NCI-H69 (cell line): ENCODE measurements at regions not wholly inside any gene's neighbourhood (a gene's known extent, or its start where the extent isn't known, plus 50 kb on each side); places are given as distances from the start of the nearest gene placed in this dataset.
A peak's percentile ranks its signal among the peaks of the same experiment; 100 is the strongest.
"Not testable (repeated sequence)": the region's sequence is repeated elsewhere in the genome, so short reads cannot be mapped to it uniquely, and the experiment has no call there.

Experiments used
- DNase-seq: peaks from one replicate; lab custom pipeline; 2025; lab: John Stamatoyannopoulos, UW

- DNase-seq = peak; percentile 79
Measured at GRCh38 chr20:17873410-17874270, 95.0 kb downstream of the SNX5 start.

- DNase-seq = no peak
Measured at GRCh38 chr20:17872959-17873358, 95.6 kb downstream of the SNX5 start.

DNA sequence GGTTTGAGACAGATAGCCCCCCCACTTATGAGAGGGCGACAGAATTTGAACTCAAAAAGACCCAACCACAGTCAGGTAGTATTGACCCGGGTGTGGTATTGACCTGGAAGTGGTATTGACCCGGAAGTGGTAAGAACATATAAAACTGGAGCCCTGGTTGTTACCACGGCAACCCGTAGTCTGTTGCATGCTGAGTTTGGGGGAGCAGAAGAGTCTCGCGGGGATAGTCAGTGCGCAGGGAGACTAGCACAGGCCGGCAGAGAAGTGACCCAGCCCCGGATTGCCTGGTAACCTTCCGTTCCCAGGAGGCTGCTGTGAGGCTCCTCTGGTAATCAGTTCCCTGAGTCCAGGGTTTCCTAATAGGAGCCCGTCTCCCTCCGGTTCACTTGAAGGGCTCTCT, 96.2 kb downstream of the SNX5 start:
- DNase-seq = no peak

DNA sequence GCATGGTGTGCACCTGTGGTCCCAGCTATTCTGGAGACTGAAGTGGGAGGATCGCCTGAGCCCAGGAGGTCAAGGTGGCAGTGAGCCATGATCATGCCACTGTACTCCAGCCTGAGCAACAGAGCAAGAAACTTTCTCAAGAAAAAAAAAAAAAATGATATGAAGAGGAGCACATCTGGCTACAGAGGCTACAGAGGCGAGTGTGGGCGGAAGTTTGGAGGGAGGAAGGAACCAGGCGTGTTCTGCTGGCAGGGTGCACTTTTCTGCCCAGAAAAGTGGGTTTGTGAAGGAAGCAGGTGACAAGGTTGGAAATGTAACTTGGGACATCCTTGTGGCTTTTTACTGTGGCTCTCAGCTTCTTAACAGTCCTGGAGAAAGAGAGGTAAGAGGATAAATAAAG, 96.7 kb downstream of the SNX5 start:
- no peak for DNase-seq

- no peak for DNase-seq
Measured at GRCh38 chr20:17871181-17871580, 97.4 kb downstream of the SNX5 start.

DNA sequence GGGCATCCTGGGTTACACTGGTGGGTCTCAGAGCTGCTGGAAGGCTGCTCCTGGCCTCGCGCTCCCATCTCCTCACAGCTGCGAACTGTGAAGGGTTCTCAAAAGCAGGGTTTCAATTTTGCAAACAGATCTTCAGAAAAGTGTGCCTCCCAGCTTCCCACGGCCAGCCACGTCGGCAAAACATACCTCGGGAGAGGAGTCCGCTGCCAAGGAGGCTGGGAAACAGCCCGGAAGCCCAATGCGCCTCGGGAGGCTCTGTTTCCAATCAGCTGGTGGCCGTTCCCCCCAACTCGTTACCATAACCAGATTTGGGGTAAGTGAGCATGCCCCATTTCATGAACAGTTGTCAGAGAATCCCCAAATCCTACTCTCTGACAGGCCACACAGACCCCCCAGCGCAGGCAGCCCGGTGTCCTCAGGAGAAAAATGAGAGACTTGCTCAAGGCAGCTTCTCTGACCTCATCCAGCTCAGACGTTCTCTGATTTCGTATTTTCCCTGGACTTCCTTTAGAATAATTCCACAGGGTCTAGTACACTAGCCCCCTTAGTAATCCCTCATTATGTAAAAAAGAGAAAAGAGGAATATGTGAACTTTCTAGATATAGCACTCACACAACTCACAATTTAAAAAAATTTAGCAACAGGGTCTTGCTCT, 98.4 kb downstream of the SNX5 start:
- DNase-seq = no peak

GRCh38 chr20:17869295-17869994, 99.1 kb downstream of the SNX5 start:
- DNase-seq = no peak

- DNase-seq = no peak
Measured at GRCh38 chr20:17868700-17869231, 99.8 kb downstream of the SNX5 start.

DNA sequence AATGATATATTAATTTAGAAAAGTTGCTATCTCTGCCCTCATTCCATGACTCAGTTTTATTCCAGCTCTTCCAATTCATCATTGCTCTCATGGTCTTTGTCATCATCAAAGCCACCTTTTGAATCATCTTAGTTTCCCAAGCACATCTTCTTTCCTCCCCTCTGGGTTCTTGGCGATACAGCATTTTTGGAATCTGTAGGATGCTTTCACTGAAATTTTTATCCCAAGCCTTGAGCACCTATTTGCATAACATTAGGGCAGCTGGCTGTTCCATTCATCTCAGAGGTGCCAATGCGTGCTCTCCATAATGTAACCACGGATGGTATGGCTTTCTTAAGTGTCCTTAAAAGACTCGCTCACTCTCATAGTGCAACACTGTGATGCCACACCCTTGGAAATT, 100.4 kb downstream of the SNX5 start:
- DNase-seq = no peak

DNA sequence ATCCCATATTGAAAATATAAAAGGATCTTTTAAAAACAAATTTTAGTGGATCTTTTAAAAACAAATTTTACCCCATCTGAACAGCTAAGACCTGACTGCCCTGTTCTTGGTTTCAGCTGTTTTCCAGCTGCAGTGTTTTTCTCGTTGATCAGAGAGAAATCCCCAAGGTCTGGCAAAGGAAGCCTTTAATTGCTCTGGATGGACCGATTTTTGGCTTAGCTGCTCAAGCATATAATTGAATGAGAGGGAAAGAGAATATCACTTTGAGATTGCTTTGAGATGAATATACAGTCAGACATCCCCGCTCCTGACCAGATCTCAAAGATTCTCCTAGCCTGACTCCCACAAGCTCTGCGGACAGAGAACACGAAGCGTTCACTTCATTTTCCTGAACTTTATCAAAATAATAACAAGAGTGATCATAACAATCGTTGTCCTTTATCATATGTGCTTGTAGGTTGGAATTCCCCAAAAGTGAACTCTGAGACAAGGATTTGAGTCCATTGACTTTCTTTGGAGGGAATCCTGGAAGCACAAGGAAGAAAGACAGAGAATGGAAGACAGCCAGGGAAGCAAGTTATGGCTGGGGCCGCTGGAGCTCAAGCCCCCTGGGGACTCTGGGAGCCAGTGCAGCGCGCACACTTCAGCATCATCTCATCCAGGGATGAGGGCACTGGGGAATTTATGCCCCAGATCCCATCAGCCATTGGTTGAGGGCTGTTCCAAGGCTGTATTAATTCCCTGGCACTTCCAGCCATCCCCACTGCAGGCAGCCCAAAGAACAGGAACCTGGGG, 101.3 kb downstream of the SNX5 start:
- DNase-seq = no peak

GRCh38 chr20:17866234-17867001, 102.2 kb downstream of the SNX5 start:
- no peak for DNase-seq

DNA sequence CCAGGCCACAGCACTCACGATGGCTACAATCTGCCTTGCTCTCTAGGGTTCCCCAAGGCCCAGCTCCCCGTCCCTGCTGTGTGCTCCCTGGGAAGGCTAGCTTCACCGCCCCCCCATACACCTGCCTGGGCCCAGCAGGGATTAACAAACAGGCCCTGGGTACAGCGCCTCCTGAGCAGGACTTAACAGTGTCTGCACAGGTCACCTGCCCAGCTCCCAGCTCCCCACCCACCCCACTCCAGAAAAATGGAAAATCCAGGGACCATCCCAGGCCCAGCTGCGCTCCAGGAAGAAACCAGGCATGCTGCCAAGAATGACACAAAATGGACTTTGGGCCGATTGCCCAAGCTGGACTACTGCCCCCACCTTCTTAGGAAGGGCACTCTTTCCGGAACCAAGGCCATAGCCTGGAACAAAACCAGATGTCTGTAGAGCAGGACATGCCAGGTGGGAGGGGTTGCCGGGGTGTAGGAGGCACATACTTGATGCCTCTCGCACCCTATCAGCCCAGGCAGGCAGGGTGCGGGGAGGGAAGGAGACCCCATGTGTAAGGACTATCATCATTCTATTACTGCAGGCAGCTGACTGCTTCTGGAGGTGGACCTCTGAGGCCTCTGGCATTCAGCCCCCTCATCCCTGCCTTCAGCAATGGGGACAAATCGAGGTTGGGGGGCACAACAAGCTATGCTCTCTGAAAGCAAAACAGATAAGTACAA, 104.9 kb downstream of the SNX5 start:
- peak; percentile 57 for DNase-seq

GRCh38 chr20:17863209-17863576, 105.4 kb downstream of the SNX5 start:
- no peak for DNase-seq

DNA sequence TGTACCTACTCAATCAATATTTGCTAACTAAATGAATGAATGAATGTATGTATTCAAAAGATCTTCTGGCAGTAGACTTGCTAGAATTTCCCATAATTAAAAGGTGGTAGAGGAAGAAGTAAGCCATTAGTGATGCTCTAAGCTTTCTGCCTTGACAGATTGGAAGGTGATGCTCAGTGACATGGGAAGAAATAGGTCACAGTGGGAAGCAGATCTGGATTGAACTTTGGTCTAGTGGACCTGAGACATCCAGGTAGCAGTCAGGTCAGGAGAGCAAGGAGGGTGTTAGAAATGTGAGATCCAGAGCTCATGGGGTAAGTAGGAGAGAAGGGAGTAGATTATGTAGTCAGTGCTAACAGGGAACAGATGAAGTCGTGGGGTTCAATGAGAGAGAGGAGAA, 106.4 kb downstream of the SNX5 start:
- DNase-seq = no peak

- DNase-seq = not testable (repeated sequence)
Measured at GRCh38 chr20:17861620-17862019, 107.0 kb downstream of the SNX5 start.

GRCh38 chr20:17860301-17861197, 108.0 kb downstream of the SNX5 start:
- DNase-seq = no peak

GRCh38 chr20:17859616-17860232, 108.9 kb downstream of the SNX5 start:
- no peak for DNase-seq

- DNase-seq = no peak
Measured at GRCh38 chr20:17859002-17859615, 109.5 kb downstream of the SNX5 start.
